KMS-11 (cell line): ENCODE measurements at regions not wholly inside any gene's neighbourhood (a gene's known extent, or its start where the extent isn't known, plus 50 kb on each side); places are given as distances from the start of the nearest gene placed in this dataset.

Experiments used
- H2AFZ ChIP-seq: fragments of 200-600 bp; sonication (generic); 2 replicates; pipeline ENCODE4 v1.6.1; 2016; ENCODE audit warnings: antibody characterized with exemption, mixed run types, low read depth
- H3K27ac ChIP-seq: fragments of 200-600 bp; sonication (generic); 2 replicates; pipeline ENCODE4 v1.6.1; 2016; ENCODE audit warnings: mild to moderate bottlenecking, mixed run types
- H3K27me3 ChIP-seq: fragments of 200-600 bp; sonication (generic); 2 replicates; pipeline ENCODE4 v1.6.1; 2017; ENCODE audit warnings: mild to moderate bottlenecking, low read depth, mixed run types, moderate library complexity; ENCODE audit not compliant: insufficient read depth
- H3K36me3 ChIP-seq: fragments of 200-600 bp; sonication (generic); 2 replicates; pipeline ENCODE4 v1.6.1; 2017; ENCODE audit warnings: mild to moderate bottlenecking, mixed run types; ENCODE audit not compliant: insufficient read depth
- H3K4me1 ChIP-seq: fragments of 200-600 bp; sonication (generic); 2 replicates; pipeline ENCODE4 v1.6.1; 2016; ENCODE audit warnings: mild to moderate bottlenecking, low read depth, mixed run types; ENCODE audit not compliant: poor library complexity, severe bottlenecking
- H3K4me2 ChIP-seq: fragments of 200-600 bp; sonication (generic); 2 replicates; pipeline ENCODE4 v1.7.0; 2016; ENCODE audit warnings: mild to moderate bottlenecking, mixed run types
- H3K4me3 ChIP-seq: fragments of 200-600 bp; sonication (generic); IDR thresholded peaks from 2 replicates; pipeline ENCODE4 v1.6.1; 2017; ENCODE audit warnings: low read depth, low read length, mixed read lengths; ENCODE audit not compliant: insufficient read depth
- H3K79me2 ChIP-seq: fragments of 200-600 bp; sonication (generic); 2 replicates; pipeline ENCODE4 v1.6.1; 2016; ENCODE audit warnings: low read depth, mixed run types; ENCODE audit not compliant: insufficient read depth
- H3K9ac ChIP-seq: fragments of 200-600 bp; sonication (generic); 2 replicates; pipeline ENCODE4 v1.6.1; 2016; ENCODE audit warnings: mild to moderate bottlenecking, mixed run types
- H4K20me1 ChIP-seq: fragments of 200-600 bp; sonication (generic); 2 replicates; pipeline ENCODE4 v1.6.1; 2016; ENCODE audit warnings: mild to moderate bottlenecking, mixed run types; ENCODE audit not compliant: insufficient read depth
- TF ChIP-seq, protein P1 (sequence below): fragments of 200-600 bp; sonication (generic); conservative IDR thresholded peaks from 2 replicates; pipeline ENCODE4 v1.6.1; 2017; ENCODE audit warnings: low read depth, mild to moderate bottlenecking, antibody characterized with exemption, low read length, moderate library complexity, mixed read lengths

DNA sequence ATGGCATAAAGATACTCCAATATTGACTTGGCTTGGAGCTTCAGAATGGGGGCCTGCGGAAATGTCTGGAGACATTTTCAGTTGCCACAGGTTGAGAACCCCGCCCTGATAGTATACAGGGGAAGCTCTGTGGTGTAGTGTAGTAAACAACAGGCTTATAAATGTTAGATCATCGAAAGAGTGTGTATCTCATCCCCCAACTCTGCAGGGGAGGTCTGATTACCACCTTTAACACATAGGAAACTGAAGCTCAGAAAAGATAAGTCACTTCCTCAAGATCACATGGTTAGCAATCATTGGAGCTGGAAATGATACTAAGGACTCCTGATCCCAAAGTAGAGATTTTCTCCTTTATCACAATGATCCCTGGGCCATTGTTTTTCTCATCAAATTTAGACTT, 144.5 kb upstream of the BMPER start:
- H3K79me2 ChIP-seq = no peaks in the 10 kb centered on the region
- no peak overlapping the region for H3K9ac ChIP-seq
- TF ChIP-seq, protein P1, sequence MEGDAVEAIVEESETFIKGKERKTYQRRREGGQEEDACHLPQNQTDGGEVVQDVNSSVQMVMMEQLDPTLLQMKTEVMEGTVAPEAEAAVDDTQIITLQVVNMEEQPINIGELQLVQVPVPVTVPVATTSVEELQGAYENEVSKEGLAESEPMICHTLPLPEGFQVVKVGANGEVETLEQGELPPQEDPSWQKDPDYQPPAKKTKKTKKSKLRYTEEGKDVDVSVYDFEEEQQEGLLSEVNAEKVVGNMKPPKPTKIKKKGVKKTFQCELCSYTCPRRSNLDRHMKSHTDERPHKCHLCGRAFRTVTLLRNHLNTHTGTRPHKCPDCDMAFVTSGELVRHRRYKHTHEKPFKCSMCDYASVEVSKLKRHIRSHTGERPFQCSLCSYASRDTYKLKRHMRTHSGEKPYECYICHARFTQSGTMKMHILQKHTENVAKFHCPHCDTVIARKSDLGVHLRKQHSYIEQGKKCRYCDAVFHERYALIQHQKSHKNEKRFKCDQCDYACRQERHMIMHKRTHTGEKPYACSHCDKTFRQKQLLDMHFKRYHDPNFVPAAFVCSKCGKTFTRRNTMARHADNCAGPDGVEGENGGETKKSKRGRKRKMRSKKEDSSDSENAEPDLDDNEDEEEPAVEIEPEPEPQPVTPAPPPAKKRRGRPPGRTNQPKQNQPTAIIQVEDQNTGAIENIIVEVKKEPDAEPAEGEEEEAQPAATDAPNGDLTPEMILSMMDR = no peak

DNA sequence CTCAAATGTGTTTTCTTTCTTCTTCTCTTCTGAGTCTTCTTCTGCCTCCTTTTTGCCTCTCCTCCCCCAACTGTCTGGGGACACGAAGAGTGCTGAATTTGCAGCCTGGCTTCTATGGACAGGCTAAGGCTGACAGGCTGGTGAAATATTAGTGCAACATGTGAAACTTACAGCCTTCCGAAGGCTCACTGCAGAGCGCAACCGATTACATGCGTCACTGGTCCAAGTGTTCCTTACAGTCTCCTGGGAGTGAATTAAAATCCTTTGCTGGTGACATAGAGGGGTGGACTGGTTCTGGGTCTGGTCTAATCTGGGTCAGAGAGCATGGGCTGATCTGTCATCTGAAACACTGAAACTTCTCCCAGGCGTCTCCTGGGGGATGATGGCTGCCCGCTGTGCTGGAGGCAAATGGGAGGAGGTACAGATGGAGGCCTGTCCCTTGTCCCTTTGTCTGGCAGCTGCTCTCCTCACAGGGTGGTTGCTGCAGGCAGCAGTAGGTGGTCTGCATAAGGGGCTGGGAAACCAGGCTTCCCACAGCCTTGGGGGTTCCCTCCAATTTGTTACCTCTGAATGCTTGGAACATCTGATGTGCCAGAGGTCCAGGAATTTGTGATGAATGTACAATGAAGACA, 143.8 kb upstream of the BMPER start:
- no peaks in the 10 kb centered on the region for H3K79me2 ChIP-seq
- no peak overlapping the region for H3K4me3 ChIP-seq
- TF ChIP-seq, protein P1 = no peak
- H4K20me1 ChIP-seq = no peaks in the 10 kb centered on the region
- H2AFZ ChIP-seq = no peak overlapping the region
- no peaks in the 10 kb centered on the region for H3K4me1 ChIP-seq
- no peaks in the 10 kb centered on the region for H3K27me3 ChIP-seq
- H3K36me3 ChIP-seq = no peaks in the 10 kb centered on the region
- no peak overlapping the region for H3K4me2 ChIP-seq
- H3K27ac ChIP-seq = no peak overlapping the region
- no peak overlapping the region for H3K9ac ChIP-seq

More for the DNA sequence above, 144.5 kb upstream of the BMPER start:
- no peaks in the 10 kb centered on the region for H3K4me1 ChIP-seq
- H3K27ac ChIP-seq = no peak overlapping the region
- no peak overlapping the region for H3K4me3 ChIP-seq
- H2AFZ ChIP-seq = no peak overlapping the region
- no peaks in the 10 kb centered on the region for H3K27me3 ChIP-seq
- no peaks in the 10 kb centered on the region for H4K20me1 ChIP-seq
- no peak overlapping the region for H3K4me2 ChIP-seq
- H3K36me3 ChIP-seq = no peaks in the 10 kb centered on the region

DNA sequence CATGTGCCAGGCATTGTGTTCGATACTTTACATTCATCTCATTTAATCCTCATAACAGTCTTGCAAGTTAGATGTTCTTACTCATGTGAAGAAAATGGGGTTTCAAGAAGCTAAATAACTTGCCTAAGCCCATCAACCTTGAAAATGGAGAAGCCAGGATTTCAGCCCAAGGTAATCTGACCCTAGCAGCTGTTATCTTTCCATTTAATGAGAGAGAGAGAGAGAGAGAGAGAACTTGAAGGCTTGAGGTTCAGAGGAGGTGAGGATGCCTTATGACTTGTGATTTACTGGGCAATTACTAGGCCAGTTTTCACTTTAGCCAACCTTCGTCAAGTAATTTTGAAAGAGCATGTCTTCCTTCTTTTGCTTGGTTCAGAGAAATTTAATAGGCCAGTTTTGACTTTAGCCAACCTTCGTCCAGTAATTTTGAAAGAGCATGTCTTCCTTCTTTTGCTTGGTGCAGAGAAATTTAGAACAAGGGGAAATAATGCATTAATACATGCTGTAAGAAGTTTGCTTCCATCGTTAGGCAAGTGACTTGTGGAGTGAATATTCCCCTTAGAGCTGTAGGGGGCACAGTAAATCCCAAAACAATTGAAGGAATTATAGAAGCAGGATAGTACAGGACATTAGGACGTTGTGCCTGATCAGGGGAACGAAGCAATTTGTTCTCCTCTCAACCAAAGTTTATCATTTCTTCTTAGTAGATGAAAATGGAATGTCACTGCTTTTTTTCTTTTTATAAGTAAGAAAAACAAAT, 143.0 kb upstream of the BMPER start:
- H3K4me3 ChIP-seq = no peak overlapping the region
- no peak overlapping the region for H3K27ac ChIP-seq
- H3K79me2 ChIP-seq = no peaks in the 10 kb centered on the region
- no peaks in the 10 kb centered on the region for H3K27me3 ChIP-seq
- H3K4me1 ChIP-seq = no peaks in the 10 kb centered on the region
- H4K20me1 ChIP-seq = no peaks in the 10 kb centered on the region
- TF ChIP-seq, protein P1 = no peak
- H2AFZ ChIP-seq = no peak overlapping the region
- no peaks in the 10 kb centered on the region for H3K36me3 ChIP-seq
- no peak overlapping the region for H3K9ac ChIP-seq
- no peak overlapping the region for H3K4me2 ChIP-seq

DNA sequence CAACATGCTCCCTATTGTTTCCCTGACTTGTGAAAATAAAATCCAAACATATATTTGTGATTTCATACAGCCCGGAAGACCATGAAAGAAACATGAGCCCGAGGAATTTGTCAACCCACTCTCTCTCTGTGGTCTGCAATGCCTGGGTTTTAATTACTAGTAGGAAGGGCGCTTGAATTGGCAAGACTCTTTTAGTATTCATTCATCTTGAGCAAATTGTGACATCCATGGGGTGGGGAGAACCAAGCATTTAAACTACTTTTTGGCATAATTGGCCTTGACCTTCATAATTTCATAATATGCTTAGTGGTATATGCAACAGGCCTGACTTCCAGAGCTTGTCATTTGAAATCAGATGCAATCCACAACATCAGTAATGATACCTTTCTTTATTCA, 142.4 kb upstream of the BMPER start:
- no peak overlapping the region for H3K4me2 ChIP-seq
- no peaks in the 10 kb centered on the region for H3K36me3 ChIP-seq
- no peaks in the 10 kb centered on the region for H3K27me3 ChIP-seq
- no peak overlapping the region for H3K4me3 ChIP-seq
- H4K20me1 ChIP-seq = no peaks in the 10 kb centered on the region
- TF ChIP-seq, protein P1 = no peak
- H3K79me2 ChIP-seq = no peaks in the 10 kb centered on the region
- H3K27ac ChIP-seq = no peak overlapping the region
- no peak overlapping the region for H2AFZ ChIP-seq
- H3K4me1 ChIP-seq = no peaks in the 10 kb centered on the region
- H3K9ac ChIP-seq = no peak overlapping the region
